Hematopoietic multipotent progenitor cell treated with erythropoietin and hydrocortisone succinate and interleukin-3 and kit ligand, for 4 days (in vitro differentiated cells): ENCODE measurements at regions not wholly inside any gene's neighbourhood (a gene's known extent, or its start where the extent isn't known, plus 50 kb on each side); places are given as distances from the start of the nearest gene placed in this dataset.
A peak's percentile ranks its signal among the peaks of the same experiment; 100 is the strongest.

Experiments
- DNase-seq: peaks from one replicate; pipeline ENCODE4 v3.0.0-alpha.2; 2015

DNA sequence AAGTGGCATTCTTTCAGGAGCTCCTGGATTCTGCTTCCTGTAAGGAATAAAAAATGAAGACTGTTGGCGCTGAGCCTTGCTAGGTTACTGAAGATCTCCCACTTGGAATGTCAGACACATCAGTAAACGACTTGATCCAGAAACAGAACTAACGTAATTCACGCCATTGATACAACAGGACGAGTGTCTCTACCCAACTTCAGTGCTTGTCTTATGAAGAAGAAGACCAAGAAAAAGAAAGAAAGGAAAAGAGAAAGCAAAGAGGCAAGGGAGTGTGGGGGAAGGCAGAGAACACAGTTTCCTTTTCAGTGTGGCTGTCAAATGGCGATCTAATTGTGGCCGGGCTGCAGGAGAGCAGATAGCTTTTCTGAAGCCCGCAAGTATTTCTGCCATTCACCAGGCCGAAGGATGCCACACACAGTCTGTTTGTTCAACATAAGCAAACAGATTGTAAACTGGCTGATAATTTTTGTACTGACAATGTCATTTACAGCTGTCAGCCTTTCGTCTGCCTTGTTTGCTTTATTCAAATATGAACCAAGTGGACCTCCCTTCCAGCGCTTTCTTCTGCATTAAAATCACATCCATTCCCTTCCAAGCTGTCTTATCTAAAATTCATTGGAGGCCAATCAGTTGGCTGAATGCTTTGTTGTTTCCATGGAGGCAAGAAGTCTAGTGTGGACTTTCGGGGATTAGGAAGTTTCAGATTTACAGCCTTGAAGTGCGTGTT is 180.6 kb downstream of the FOXA2 start:
- peak; percentile 54 for DNase-seq

DNA sequence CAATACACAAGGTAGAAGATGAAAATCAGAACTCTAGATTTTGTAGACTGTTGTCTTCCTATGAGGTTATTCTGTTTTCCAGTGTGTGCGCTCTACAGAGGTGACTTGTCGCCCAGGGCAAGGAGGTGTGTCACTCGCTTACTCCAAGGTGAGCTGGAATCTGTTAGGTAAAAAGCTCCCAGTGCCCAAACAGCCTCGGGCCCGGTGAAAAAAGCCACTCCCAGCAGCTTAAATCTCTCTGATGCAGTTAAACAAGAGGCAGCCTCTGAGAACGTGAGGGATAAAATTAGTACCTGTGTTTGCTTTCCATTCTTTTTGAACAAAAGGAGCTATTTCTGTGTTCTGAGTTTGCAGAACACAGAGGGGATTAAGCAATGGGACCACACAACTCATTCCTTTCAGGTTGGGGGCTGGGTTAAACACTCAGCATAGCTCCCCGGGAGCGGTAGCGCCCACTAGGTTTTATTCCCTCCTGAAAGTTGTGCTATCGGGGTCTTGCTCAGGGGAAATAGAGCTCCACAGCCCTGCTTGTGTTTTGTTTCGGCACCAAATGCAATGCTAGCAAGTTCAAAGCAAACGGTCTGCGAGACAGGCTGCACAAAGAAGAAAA is 181.2 kb downstream of the FOXA2 start:
- DNase-seq, result peak; percentile 10

- DNase-seq, result no peak
These were observed 181.8 kb downstream of the FOXA2 start for GRCh38 chr20:22402550-22402949.

GRCh38 chr20:22400440-22400839 is 183.9 kb downstream of the FOXA2 start:
- DNase-seq, result no peak

GRCh38 chr20:22394583-22394982 is 189.8 kb downstream of the FOXA2 start:
- DNase-seq, result no peak

DNA sequence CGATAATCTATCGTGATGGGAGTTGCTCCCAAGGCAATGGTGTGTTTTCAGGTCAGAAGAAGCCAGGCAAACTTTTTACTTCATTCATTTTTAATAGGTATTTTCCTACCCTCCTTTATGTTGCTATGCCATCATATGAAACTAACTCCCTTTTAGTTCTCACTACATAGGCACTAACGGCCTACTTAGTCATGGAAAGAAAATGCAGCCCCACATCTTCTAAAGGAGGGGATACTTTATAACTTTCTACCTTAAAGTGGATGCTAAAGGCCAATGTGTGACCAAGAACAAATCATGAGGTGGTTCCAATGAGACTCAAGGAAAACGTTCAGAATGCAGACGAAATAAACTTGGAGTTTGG is 193.8 kb downstream of the FOXA2 start:
- no peak for DNase-seq

DNA sequence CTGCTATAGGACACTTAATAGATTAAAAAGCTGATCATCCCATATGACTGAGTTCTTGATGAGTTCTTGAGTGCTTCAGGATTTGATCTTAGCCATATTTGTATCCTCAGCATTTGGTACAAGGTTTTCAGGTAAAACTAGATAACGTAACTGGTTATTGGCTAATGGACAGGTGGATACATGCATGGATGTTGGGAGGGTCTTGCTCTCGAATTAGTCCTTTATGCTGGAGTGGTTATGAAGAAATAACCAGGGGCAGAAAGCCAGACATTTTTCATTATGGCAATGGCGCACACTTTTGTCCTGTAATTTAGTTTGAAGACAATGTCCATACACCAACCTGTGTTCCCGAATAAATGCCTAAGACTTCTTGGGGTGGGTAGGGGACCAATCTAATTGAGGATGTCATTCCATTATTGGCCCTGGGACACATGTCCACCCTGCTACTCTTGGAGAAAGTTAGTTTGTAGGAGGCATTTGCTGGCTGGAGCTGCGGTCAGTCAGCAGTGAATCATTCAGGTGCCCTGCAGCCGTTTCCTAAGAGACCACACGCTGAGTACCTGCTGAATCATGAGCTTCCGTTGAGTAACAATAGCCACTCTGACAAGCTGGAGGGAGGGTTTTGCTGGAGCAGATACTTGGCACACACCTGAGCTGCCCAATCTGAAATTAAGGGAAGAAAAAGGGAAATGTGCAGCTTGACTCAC is 194.4 kb downstream of the FOXA2 start:
- DNase-seq, result no peak

- DNase-seq, result no peak
These were observed 196.9 kb downstream of the FOXA2 start for GRCh38 chr20:22387452-22387851.

DNA sequence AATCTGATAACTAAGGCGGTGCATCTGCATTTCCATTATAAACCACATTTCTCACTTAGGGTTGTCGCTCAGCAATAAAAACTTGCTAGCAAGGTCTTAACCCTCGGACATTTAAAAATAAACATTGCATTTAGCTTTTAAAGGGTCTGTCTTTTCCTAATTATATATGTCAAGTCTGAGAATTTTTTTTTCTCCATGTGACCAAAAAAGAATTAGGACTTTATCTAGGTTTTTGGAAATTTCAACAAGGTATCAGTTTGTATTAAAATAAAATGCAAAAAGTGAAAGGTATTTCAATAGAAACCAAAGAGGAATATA is 198.1 kb downstream of the FOXA2 start:
- no peak for DNase-seq

DNA sequence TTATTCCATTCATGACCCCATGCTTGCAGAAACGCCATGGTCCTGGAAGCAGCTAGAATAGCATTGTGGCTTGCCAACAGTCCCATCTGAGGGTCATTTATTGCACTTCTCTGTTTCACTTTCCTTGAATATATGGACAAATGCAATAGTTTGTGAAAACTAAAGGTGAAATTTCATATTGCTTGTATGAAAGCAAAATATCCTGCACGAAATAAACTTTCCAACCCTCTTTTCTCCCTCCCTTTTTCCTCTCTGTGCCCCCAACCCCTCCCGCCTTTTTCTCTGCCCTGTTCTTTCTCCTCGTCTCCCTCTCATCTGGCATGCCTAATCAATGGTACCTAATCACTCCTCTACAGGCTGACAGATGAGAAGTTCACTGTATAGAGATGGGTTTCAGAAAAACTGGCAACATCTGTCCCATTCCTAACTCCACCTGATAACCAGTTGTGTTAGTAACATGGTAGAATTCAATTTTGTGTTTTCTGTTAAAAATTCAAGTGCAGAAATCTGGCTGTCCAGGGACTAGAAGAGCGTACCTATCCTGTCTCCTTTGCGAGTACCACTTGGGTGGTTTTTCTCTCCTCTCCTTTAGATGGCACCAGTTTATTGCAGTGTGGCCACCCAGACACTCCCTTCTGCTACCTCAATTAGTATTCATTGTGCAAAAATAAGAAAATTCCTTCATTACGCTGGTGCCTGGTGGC is 198.6 kb downstream of the FOXA2 start:
- peak; percentile 38 for DNase-seq

- DNase-seq, result no peak
These were observed 199.4 kb downstream of the FOXA2 start for GRCh38 chr20:22384978-22385377.

DNA sequence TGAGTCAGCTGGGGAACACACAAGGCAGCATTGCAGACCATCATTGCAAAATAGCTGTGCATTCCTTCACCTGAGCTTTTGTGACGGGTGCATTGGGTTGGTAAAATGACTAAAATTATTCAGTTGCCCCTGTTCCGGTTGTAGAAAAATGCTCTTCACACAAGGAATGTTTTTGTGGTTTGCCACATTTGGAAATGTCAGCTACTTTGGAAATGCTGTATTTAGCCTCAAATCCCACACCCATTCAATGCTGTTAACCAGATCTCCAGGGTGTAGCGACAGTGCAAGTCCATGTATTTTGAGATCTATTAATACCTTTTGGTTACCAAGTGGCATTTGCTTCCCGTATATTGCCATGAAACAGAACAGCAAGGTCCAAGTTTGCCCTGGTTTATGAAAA is 201.2 kb downstream of the FOXA2 start:
- no peak for DNase-seq

DNA sequence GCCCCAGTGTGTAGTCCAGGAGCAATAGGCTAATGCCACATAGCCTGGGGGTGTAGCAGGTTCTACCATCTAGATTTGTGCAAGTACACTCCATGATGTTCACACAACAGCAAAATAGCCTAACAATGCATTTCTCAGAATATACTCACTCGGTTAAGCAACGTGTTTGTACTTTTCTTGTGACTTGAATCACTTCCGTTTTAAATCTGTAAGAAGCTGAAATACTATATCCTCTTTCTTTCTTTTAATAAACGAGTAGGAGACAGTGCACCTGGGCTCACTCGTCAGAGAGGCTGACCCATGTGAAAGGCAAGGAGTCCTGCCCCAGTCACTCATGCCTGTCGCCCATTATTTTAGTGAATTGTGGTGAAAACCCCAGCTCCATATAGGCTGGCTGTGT is 201.6 kb downstream of the FOXA2 start:
- no peak for DNase-seq

DNA sequence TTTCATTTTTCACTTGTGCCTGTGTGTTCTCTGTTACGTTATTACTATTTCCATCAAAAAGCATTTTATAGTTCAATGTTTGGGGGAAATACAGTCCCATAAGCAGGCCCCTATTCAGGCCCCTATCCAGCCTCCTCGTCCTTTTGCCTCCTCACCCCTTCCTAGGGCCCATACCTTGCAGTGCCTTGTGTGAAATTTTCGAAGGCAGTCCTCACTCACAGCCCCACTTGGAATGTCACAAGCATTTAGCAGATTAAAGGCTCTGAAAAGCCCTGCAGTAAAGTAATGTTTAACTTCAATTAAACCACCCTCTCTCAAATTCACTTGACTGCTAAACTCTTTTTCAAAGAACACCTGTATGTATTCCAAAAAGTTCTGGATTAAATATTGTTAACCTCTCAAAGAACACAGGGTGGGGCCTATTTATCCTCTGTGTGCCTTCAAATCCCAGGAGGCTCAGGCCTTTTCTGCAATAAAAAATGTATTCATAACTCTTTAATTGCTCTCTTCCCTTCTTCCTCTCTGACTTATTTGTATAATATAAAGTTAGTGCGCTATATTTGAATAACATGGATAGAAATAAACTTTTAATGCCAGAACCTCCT is 202.5 kb downstream of the FOXA2 start:
- no peak for DNase-seq

- DNase-seq, result peak; percentile 4
These were observed 204.9 kb downstream of the FOXA2 start for GRCh38 chr20:22379472-22379871.

GRCh38 chr20:22374678-22375590 is 209.4 kb downstream of the FOXA2 start:
- DNase-seq, result no peak

DNA sequence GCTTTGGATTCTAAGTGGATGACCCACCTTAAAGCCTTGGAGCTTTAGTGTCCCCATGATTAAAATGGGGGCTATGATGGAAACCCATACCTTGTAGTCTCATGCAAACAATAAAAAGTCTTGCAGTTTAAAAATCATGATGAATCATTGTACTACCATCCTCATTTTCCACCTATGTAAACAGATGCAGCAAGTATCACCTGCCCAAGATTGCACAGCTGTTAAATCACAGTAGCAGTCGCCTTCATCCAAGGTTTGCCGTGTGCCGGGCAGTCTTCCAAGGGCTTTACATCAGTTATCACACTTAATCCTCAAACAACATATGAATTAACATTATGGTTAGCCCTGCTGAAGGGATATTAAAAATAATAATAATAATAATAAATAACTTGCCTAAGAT is 210.3 kb downstream of the FOXA2 start:
- DNase-seq, result no peak

- no peak for DNase-seq
These were observed 211.0 kb downstream of the FOXA2 start for GRCh38 chr20:22373164-22373895.

DNA sequence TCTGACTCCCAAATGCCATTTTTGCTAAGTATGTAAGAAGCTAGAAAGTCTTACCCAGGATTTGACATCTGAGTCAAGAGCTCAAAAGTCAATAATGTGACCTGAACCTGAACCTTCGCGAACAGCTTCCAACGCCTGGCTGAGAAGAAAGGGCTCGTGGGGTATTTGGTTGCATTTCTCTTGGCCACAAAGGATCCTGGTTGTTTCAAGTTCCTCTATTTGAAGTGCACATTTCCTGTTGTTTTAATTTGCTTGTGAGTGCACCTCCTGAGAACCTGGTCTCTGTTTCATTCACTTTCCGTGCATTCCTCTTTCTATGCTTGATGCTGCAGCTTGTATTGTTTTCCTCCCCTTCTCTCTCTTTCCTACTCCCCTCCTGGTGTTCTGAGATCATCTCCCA is 212.5 kb downstream of the FOXA2 start:
- DNase-seq, result peak; percentile 64

GRCh38 chr20:22370137-22370536 is 214.2 kb downstream of the FOXA2 start:
- DNase-seq, result no peak

- no peak for DNase-seq
These were observed 215.3 kb downstream of the FOXA2 start for GRCh38 chr20:22369100-22369499.

- DNase-seq, result peak; percentile 59
These were observed 216.1 kb downstream of the FOXA2 start for GRCh38 chr20:22368235-22368634.
